ENCODE measurements at regions not wholly inside any gene's neighbourhood (a gene's known extent, or its start where the extent isn't known, plus 50 kb on each side); places are given as distances from the start of the nearest gene placed in this dataset.
"Not testable (repeated sequence)": the region's sequence is repeated elsewhere in the genome, so short reads cannot be mapped to it uniquely, and the experiment has no call there.

- no peak overlapping the region for H3K27ac ChIP-seq
- DNase-seq, result no peak
- intact Hi-C loops (cut with DNase I; ENCODE audit: low total_unique reads), result no loop called here
- H3K36me3 ChIP-seq, result no peaks in the 10 kb centered on the region
- TF ChIP-seq POLR2A (IDR thresholded peaks at IDR 0.05) (no peak), POLR2AphosphoS5 (IDR thresholded peaks at IDR 0.05) (no peak), CTCF (IDR thresholded peaks at IDR 0.05) (no peak), EP300 (IDR thresholded peaks at IDR 0.05) (no peak)
- no peaks in the 10 kb centered on the region for H3K9me3 ChIP-seq
- H3K4me1 ChIP-seq, result no peaks in the 10 kb centered on the region
- H3K27me3 ChIP-seq, result no peaks in the 10 kb centered on the region
- H3K4me3 ChIP-seq, result no peak overlapping the region
These were observed 58.0 kb upstream of the FBXO11 start for GRCh38 chr2:47964277-47964676.

- Histone ChIP-seq H3K27me3 (no peaks in the 10 kb centered on the region), H3K36me3 (no peaks in the 10 kb centered on the region), H3K9me3 (no peaks in the 10 kb centered on the region), H3K4me1 (no peaks in the 10 kb centered on the region), H3K27ac (no peak overlapping the region), H3K4me3 (no peak overlapping the region)
- 56 to 81% (median 66%) methylated on average over 8 of the region's 8 CpGs for WGBS, 5 donors
- intact Hi-C loops (cut with DNase I; ENCODE audit: low total_unique reads), result no loop called here
- no peak for TF ChIP-seq EP300 (IDR thresholded peaks at IDR 0.05)
- TF ChIP-seq POLR2A (IDR thresholded peaks at IDR 0.05), result no peak
- no peak for TF ChIP-seq CTCF (IDR thresholded peaks at IDR 0.05)
- TF ChIP-seq POLR2AphosphoS5 (IDR thresholded peaks at IDR 0.05), result no peak
- DNase-seq, result no peak
These were observed 58.6 kb upstream of the FBXO11 start for GRCh38 chr2:47964722-47965434.

GRCh38 chr2:47976728-47977127 lies 70.4 kb upstream of the FBXO11 start:
- H3K4me1 ChIP-seq; H3K4me3 ChIP-seq; H3K27ac ChIP-seq; H3K27me3 ChIP-seq; DNase-seq; H3K36me3 ChIP-seq; intact Hi-C loops (cut with DNase I; ENCODE audit: low total_unique reads); H3K9me3 ChIP-seq: not testable (repeated sequence)

- Histone ChIP-seq H3K4me3 (no peak overlapping the region), H3K4me1 (no peaks in the 10 kb centered on the region), H3K27ac (no peak overlapping the region), H3K36me3 (no peaks in the 10 kb centered on the region), H3K27me3 (no peaks in the 10 kb centered on the region), H3K9me3 (no peaks in the 10 kb centered on the region)
- no peak for DNase-seq
- intact Hi-C loops (cut with DNase I; ENCODE audit: low total_unique reads), result no loop called here
- TF ChIP-seq POLR2AphosphoS5 (IDR thresholded peaks at IDR 0.05) (no peak), CTCF (IDR thresholded peaks at IDR 0.05) (no peak), POLR2A (IDR thresholded peaks at IDR 0.05) (no peak), EP300 (IDR thresholded peaks at IDR 0.05) (no peak)
These were observed 77.7 kb upstream of the FBXO11 start for GRCh38 chr2:47984041-47984440.

- no peaks in the 10 kb centered on the region for H3K4me1 ChIP-seq
- intact Hi-C loops (cut with DNase I; ENCODE audit: low total_unique reads), result no loop called here
- TF ChIP-seq EP300 (IDR thresholded peaks at IDR 0.05), result no peak
- TF ChIP-seq POLR2AphosphoS5 (IDR thresholded peaks at IDR 0.05), result no peak
- no peak for TF ChIP-seq POLR2A (IDR thresholded peaks at IDR 0.05)
- TF ChIP-seq CTCF (IDR thresholded peaks at IDR 0.05), result no peak
- no peak overlapping the region for H3K4me3 ChIP-seq
- no peak overlapping the region for H3K27ac ChIP-seq
- no peaks in the 10 kb centered on the region for H3K27me3 ChIP-seq
- H3K36me3 ChIP-seq, result no peaks in the 10 kb centered on the region
- H3K9me3 ChIP-seq, result no peaks in the 10 kb centered on the region
- 91 to 99% (median 95%) methylated on average over 2 of the region's 2 CpGs for WGBS, 5 donors
- no peak for DNase-seq
These were observed 84.2 kb upstream of the FBXO11 start for GRCh38 chr2:47990503-47990902.

Measured in stomach (tissue), 8 donors.